Common myeloid progenitor, CD34-positive (primary cell): ENCODE measurements at regions not wholly inside any gene's neighbourhood (a gene's known extent, or its start where the extent isn't known, plus 50 kb on each side); places are given as distances from the start of the nearest gene placed in this dataset.

Experiments used
- CTCF ChIA-PET: fragments of 350-600 bp; sonication (Branson Sonifier 250); formaldehyde crosslinking; loops from one replicate; lab custom pipeline; 2021; ENCODE audit warnings: antibody characterized with exemption; lab: Charles Lee
- POLR2A ChIA-PET: fragments of 350-600 bp; sonication (Branson Sonifier 250); formaldehyde crosslinking; loops from one replicate; lab custom pipeline; 2021; ENCODE audit warnings: antibody characterized with exemption; lab: Charles Lee
- DNase-seq, 3 donors: peaks; one replicate each; pipeline versions ENCODE4 v3.0.0 to v3.0.0-alpha.2; 2013
- H3K27ac ChIP-seq, 2 experiments: 1 replicate in 1 of 2; 2 replicates in 1 of 2; pipeline ENCODE4 v1.7.0; 2013; ENCODE audit warnings: inconsistent platforms in 2 of 2, low read length in 2 of 2, mild to moderate bottlenecking in 2 of 2, low read depth in 1 of 2, moderate library complexity in 1 of 2; ENCODE audit not compliant: severe bottlenecking in 2 of 2, insufficient read depth in 1 of 2, poor library complexity in 1 of 2
- H3K27me3 ChIP-seq, 5 experiments: replicated peaks in 2 of 5; 1 replicate in 3 of 5; 2 replicates in 2 of 5; pipeline versions ENCODE4 v1.6.1 to v1.7.0; 2013; ENCODE audit warnings: low read length in 4 of 5, mild to moderate bottlenecking in 2 of 5, moderate library complexity in 2 of 5, inconsistent platforms in 1 of 5; ENCODE audit not compliant: insufficient read depth in 5 of 5, control insufficient read depth in 4 of 5
- H3K36me3 ChIP-seq, 4 experiments: 1 replicate in 2 of 4; 2 replicates in 2 of 4; pipeline versions ENCODE4 v1.6.1 to v1.7.0; 2013; ENCODE audit warnings: low read length in 3 of 4, control low read depth in 1 of 4, mild to moderate bottlenecking in 1 of 4; ENCODE audit not compliant: control insufficient read depth in 4 of 4, insufficient read depth in 4 of 4
- H3K4me1 ChIP-seq, 4 experiments: 1 replicate in 3 of 4; 2 replicates in 1 of 4; pipeline versions ENCODE4 v1.6.1 to v1.7.1; 2013; ENCODE audit warnings: low read length in 3 of 4, mild to moderate bottlenecking in 3 of 4, control low read depth in 1 of 4, inconsistent platforms in 1 of 4, moderate library complexity in 1 of 4; ENCODE audit not compliant: control insufficient read depth in 4 of 4, insufficient read depth in 4 of 4; ENCODE audit errors: control extremely low read depth in 1 of 4
- H3K4me3 ChIP-seq, 7 experiments: 1 replicate in 4 of 7; 2 replicates in 3 of 7; pipeline versions ENCODE4 v1.5.1 to v1.7.0; 2013; ENCODE audit warnings: mild to moderate bottlenecking in 7 of 7, low read length in 6 of 7, moderate library complexity in 6 of 7, inconsistent platforms in 2 of 7, low read depth in 2 of 7, control low read depth in 1 of 7; ENCODE audit not compliant: insufficient read depth in 4 of 7, control insufficient read depth in 1 of 7; ENCODE audit errors: extremely low read depth in 1 of 7
- H3K9me3 ChIP-seq, 5 experiments: 1 replicate in 4 of 5; 2 replicates in 1 of 5; pipeline versions ENCODE4 v1.6.1 to v1.7.1; 2013; ENCODE audit warnings: low read length in 4 of 5, mild to moderate bottlenecking in 2 of 5, inconsistent platforms in 1 of 5, low read depth in 1 of 5, moderate library complexity in 1 of 5; ENCODE audit not compliant: control insufficient read depth in 4 of 5, insufficient read depth in 2 of 5; ENCODE audit errors: control extremely low read depth in 1 of 5
- WGBS: methylation state at CpG from one replicate; pipeline ENCODE4 v1.1.5; 2013; ENCODE audit not compliant: insufficient coverage; 5-methylcytosine and 5-hydroxymethylcytosine counted together

DNA sequence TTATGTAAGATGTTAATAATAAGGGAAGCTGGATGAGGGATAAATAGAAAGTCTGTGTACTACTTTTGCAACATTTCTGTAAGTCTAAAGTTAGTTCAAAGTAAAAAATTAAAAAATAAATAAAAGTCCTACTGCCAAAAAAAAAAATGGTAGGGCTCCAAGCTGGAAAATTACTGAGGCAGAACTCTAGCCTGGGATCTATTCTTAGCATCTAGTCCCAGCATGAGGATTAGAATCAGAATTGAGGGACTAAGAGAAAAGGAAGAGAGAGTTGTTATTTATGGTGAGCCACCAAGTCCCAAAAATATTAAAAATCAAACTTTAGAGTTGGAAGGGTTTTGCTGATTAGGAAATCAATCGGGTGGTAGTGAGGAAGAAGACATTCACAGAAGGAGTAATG is 110.3 kb downstream of the CYB561 start:
- peaks cover 0 to 7% (median 3%) of the 10 kb centered on the region in 4 experiments for H3K36me3 ChIP-seq
- POLR2A ChIA-PET = no interaction called here
- H3K27ac ChIP-seq = no peak overlapping the region
- 86% methylated on average over 1 of the region's 1 CpG for WGBS
- peaks cover 0 to 2% (median under 1%) of the 10 kb centered on the region in 4 experiments for H3K4me1 ChIP-seq
- no peaks in the 10 kb centered on the region for H3K9me3 ChIP-seq
- no peak overlapping the region for H3K4me3 ChIP-seq
- DNase-seq = no peak
- no peaks in the 10 kb centered on the region for H3K27me3 ChIP-seq
- CTCF ChIA-PET = no interaction called here

DNA sequence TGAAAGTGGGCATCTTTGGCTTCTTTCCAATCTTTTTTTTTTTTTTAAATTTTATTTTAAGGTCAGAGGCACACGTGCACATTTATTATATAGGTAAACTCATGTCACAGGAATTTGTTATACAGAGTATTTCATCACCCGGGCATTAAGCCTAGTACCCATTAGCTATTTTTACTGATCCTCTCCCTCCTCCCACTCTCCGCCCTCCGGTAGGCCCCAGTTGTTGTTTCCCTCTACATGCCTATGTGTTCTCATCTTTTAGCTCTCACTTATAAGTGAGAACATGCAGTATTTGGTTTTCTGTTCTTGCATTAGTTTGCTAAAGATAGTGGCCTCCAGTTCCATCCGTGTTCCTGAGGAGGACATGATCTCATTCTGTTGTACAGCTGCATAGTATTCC is 108.5 kb downstream of the CYB561 start:
- Histone ChIP-seq H3K4me1 (peaks cover 0 to 2% (median under 1%) of the 10 kb centered on the region in 4 experiments), H3K36me3 (peaks cover 2 to 7% (median 3%) of the 10 kb centered on the region in 4 experiments), H3K27ac (no peak overlapping the region), H3K4me3 (no peak overlapping the region), H3K27me3 (no peaks in the 10 kb centered on the region), H3K9me3 (no peaks in the 10 kb centered on the region)
- CTCF ChIA-PET = no interaction called here
- POLR2A ChIA-PET = no interaction called here
- no peak for DNase-seq
- WGBS = 100% methylated on average over 2 of the region's 5 CpGs

DNA sequence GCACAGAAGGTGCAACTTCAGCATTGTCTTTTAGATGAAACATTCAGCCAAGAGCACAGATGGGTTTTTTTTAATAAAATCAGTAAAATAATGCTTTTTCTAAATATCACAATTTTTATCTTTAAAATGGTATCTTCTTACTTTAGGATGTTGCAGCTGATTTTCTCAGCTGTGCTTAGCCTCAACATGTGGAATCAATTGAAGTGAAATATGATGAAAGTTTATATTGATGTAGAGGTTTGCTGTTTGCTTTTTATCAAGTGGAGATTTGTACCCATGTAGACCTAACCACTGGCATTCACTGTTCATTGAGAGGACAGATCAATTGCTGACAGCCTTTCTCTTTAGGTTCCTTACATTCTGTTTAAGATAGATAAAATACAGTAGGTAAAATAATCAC is 107.8 kb downstream of the CYB561 start:
- Histone ChIP-seq H3K9me3 (no peaks in the 10 kb centered on the region), H3K36me3 (peaks cover 2 to 4% (median 3%) of the 10 kb centered on the region in 4 experiments), H3K4me3 (no peak overlapping the region), H3K27ac (no peak overlapping the region), H3K4me1 (peaks cover 0 to 2% (median under 1%) of the 10 kb centered on the region in 4 experiments), H3K27me3 (no peaks in the 10 kb centered on the region)
- ChIA-PET CTCF (no interaction called here), POLR2A (no interaction called here)
- DNase-seq = no peak

DNA sequence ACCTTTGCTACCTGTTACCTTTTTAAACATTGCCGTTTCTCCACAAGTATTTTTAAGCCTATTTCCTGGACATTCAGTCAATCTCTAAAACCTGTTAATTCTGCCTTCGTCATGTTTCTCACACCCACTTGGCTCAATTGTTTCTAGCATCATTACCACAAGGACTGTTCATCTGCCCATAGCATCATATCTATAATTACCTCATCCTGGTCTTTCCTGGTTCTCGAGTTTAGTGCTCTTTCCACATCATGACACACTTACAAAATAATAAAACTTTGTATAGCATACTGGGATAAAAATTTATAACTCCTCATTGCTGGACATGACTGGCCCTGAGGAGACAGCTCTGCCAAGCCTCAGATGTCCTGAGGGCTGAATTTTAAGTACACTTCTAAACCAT is 104.8 kb downstream of the CYB561 start:
- no peaks in the 10 kb centered on the region for H3K27me3 ChIP-seq
- POLR2A ChIA-PET = no interaction called here
- no peaks in the 10 kb centered on the region for H3K9me3 ChIP-seq
- peaks cover 0 to 2% (median under 1%) of the 10 kb centered on the region in 4 experiments for H3K4me1 ChIP-seq
- no peak overlapping the region for H3K27ac ChIP-seq
- 100% methylated on average over 3 of the region's 3 CpGs for WGBS
- peaks cover 2 to 3% (median 3%) of the 10 kb centered on the region in 4 experiments for H3K36me3 ChIP-seq
- CTCF ChIA-PET = no interaction called here
- no peak for DNase-seq
- H3K4me3 ChIP-seq = no peak overlapping the region

DNA sequence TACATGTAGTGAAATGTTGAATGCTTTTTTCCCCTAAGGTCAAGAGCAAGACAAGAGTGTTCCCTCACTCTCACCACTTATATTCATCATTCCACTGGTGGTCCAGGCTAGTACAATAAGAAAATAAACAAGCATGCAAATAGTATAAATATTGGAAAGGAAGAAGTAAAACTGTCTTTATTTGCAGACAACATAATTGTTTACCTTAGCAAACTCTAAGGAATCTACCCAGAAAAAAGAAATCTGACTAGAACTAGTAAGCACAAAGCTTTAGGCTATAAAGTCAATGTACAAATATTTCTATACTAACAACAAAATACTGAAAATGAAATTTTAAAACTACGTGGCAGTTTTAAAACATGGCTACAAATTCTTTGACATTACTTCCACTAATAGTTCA is 101.7 kb downstream of the CYB561 start:
- WGBS = no CpG with 5 or more reads among the region's 1 CpG
- no peaks in the 10 kb centered on the region for H3K27me3 ChIP-seq
- no peak overlapping the region for H3K27ac ChIP-seq
- no peak for DNase-seq
- H3K9me3 ChIP-seq = no peaks in the 10 kb centered on the region
- no peak overlapping the region for H3K4me3 ChIP-seq
- H3K4me1 ChIP-seq = peaks cover 0 to 2% (median under 1%) of the 10 kb centered on the region in 4 experiments
- POLR2A ChIA-PET = no interaction called here
- CTCF ChIA-PET = no interaction called here
- H3K36me3 ChIP-seq = peaks cover 2 to 3% (median 2%) of the 10 kb centered on the region in 4 experiments

GRCh38 chr17:63345611-63346010 is 100.5 kb downstream of the CYB561 start:
- Histone ChIP-seq H3K4me1 (no peaks in the 10 kb centered on the region), H3K27ac (no peak overlapping the region), H3K9me3 (no peaks in the 10 kb centered on the region), H3K36me3 (peaks cover 2 to 3% (median 2%) of the 10 kb centered on the region in 4 experiments), H3K27me3 (no peaks in the 10 kb centered on the region), H3K4me3 (no peak overlapping the region)
- ChIA-PET CTCF (no interaction called here), POLR2A (no interaction called here)
- no peak for DNase-seq
- no CpG with 5 or more reads among the region's 1 CpG for WGBS

- H3K27ac ChIP-seq = no peak overlapping the region
- POLR2A ChIA-PET = no interaction called here
- no peaks in the 10 kb centered on the region for H3K4me1 ChIP-seq
- H3K4me3 ChIP-seq = no peak overlapping the region
- no peak for DNase-seq
- no peaks in the 10 kb centered on the region for H3K27me3 ChIP-seq
- CTCF ChIA-PET = interaction anchor here (1.0 to 1.2 kb wide), 2 partner anchors 19 to 59 kb away, joined by 3 read pairs; no protein-coding TSS in a partner anchor
- peaks cover 0 to 7% (median 0%) of the 10 kb centered on the region in 4 experiments for H3K36me3 ChIP-seq
- H3K9me3 ChIP-seq = no peaks in the 10 kb centered on the region
- WGBS = 100% methylated on average over 1 of the region's 2 CpGs
These were observed 98.6 kb downstream of the CYB561 start for GRCh38 chr17:63347475-63347874.
